Panc1 (cell line): ENCODE measurements at regions not wholly inside any gene's neighbourhood (a gene's known extent, or its start where the extent isn't known, plus 50 kb on each side); places are given as distances from the start of the nearest gene placed in this dataset.

ENCODE experiments used
- ATAC-seq: fragments of 200-7000 bp; cut with Tn5 transposase; 2 replicates; pipeline ENCODE4 v1.9.1; 2020; ENCODE audit warnings: mild to moderate bottlenecking, moderate library complexity
- BruUV-seq: library from RNA; stranded (reverse); fragments of 400-500 nt; replicated peaks from 2 replicates; lab custom pipeline; 2021; lab: Mats Ljungman, UMichigan
- CTCF ChIA-PET: fragments of 300-600 bp; sonication (Branson Sonifier 250); formaldehyde crosslinking; loops from one replicate; lab custom pipeline; 2022; ENCODE audit warnings: antibody characterized with exemption; lab: Charles Lee
- POLR2A ChIA-PET: fragments of 300-600 bp; sonication (Branson Sonifier 250); formaldehyde crosslinking; loops from one replicate; lab custom pipeline; 2022; ENCODE audit warnings: antibody characterized with exemption; lab: Charles Lee
- DNase-seq: peaks from one replicate; pipeline ENCODE4 v3.0.0-alpha.2; 2010; ENCODE audit warnings: low read depth, low spot score
- H3K27ac ChIP-seq: 2 replicates; pipeline ENCODE4 v1.5.1; 2011; ENCODE audit warnings: mild to moderate bottlenecking, low read length, inconsistent platforms
- H3K27me3 ChIP-seq: fragments of 200-500 bp; sonication (Bioruptor generic); 2 replicates; pipeline ENCODE4 v1.6.0; 2014; ENCODE audit warnings: low read length, inconsistent platforms; ENCODE audit not compliant: control insufficient read depth, insufficient read depth
- H3K36me3 ChIP-seq: fragments of 200-500 bp; sonication (Bioruptor generic); 2 replicates; pipeline ENCODE4 v1.5.1; 2014; ENCODE audit warnings: inconsistent platforms, mild to moderate bottlenecking, low read length, moderate library complexity; ENCODE audit not compliant: control insufficient read depth, insufficient read depth
- H3K4me1 ChIP-seq: 2 replicates; pipeline ENCODE4 v1.5.1; 2011; ENCODE audit warnings: inconsistent platforms, mild to moderate bottlenecking, low read length, moderate library complexity; ENCODE audit not compliant: control insufficient read depth, insufficient read depth
- H3K4me3 ChIP-seq, 2 experiments: 2 replicates each; pipeline ENCODE4 v1.5.1; 2011 to 2012; ENCODE audit warnings: low read depth in 2 of 2, low read length in 2 of 2, mild to moderate bottlenecking in 2 of 2, inconsistent platforms in 1 of 2, moderate library complexity in 1 of 2
- H3K9me3 ChIP-seq: fragments of 200-500 bp; sonication (Bioruptor generic); 2 replicates; pipeline ENCODE4 v1.5.1; 2014; ENCODE audit warnings: low read depth, mild to moderate bottlenecking, inconsistent platforms, low read length, moderate library complexity; ENCODE audit not compliant: control insufficient read depth, insufficient read depth
- POLR2AphosphoS5 ChIP-seq: IDR thresholded peaks from 2 replicates; pipeline ENCODE4 v1.6.1; 2012; ENCODE audit warnings: mild to moderate bottlenecking, low read depth, low read length, moderate library complexity
- SIN3A ChIP-seq: IDR thresholded peaks from 2 replicates; pipeline ENCODE4 v1.6.1; 2012; ENCODE audit warnings: low read depth, mild to moderate bottlenecking, low read length, moderate library complexity, borderline replicate concordance; ENCODE audit not compliant: insufficient read depth
- TCF7L2 ChIP-seq: IDR thresholded peaks from 2 replicates; pipeline ENCODE4 v1.6.1; 2011; ENCODE audit warnings: mild to moderate bottlenecking, low read depth, low read length, inconsistent platforms
- in situ Hi-C: cut with HindIII; loops from 2 replicates; pipeline ENCODE4 v1.10.0; 2016; ENCODE audit warnings: low sequenced_read_pairs, low pct_unique_long_range_greater_than_20kb
- intact Hi-C: fragments of 100-400 bp; cut with micrococcal nuclease; formaldehyde crosslinking; loops from one replicate; pipeline ENCODE4 v1.10.0; 2022; ENCODE audit not compliant: unreplicated experiment
- TF ChIP-seq, protein P1 (sequence below), 2 experiments: IDR thresholded peaks; 2 replicates each; pipeline ENCODE4 v1.6.1; 2011 to 2012; ENCODE audit warnings: low read depth in 2 of 2, control low read depth in 1 of 2, low read length in 1 of 2, mild to moderate bottlenecking in 1 of 2, moderate library complexity in 1 of 2; ENCODE audit not compliant: insufficient read depth in 1 of 2
- TF ChIP-seq, protein P2 (sequence below): fragments of 450-650 bp; IDR thresholded peaks from 2 replicates; pipeline ENCODE4 v1.5.1; 2017; ENCODE audit warnings: mild to moderate bottlenecking

DNA sequence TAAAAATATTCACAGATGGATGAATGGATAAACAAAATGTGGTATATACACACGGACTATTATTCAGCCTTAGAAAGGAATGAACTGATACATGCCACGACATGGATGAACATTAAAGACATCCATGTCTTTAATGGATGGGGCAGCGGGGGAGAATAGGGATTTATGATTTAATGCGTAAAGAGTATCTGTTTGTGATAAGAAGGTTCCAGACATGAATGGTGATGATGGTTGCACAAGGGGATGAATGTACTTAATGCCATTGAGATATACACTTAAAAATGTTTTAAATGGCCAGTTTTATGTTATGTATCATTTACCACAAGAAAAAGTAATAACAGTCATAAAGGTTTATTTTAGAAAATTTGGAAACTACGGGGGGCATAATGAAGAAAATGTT is 108.6 kb upstream of the WLS start:
- H3K4me1 ChIP-seq: no peaks in the 10 kb centered on the region
- in situ Hi-C loops (no loop called here), intact Hi-C loops (loop anchor here (10.0 kb wide), 1 partner anchor 104 kb away; the partner anchor contains the start of gene RPE65)
- no peak overlapping the region for H3K4me3 ChIP-seq
- H3K27me3 ChIP-seq: no peaks in the 10 kb centered on the region
- no peaks in the 10 kb centered on the region for H3K36me3 ChIP-seq
- no TSS peak for BruUV-seq
- no peak overlapping the region for H3K27ac ChIP-seq
- POLR2A ChIA-PET: no interaction called here
- TF ChIP-seq POLR2AphosphoS5: no peak
- DNase-seq (no peak), ATAC-seq (no peak)
- no peaks in the 10 kb centered on the region for H3K9me3 ChIP-seq
- CTCF ChIA-PET: no interaction called here

DNA sequence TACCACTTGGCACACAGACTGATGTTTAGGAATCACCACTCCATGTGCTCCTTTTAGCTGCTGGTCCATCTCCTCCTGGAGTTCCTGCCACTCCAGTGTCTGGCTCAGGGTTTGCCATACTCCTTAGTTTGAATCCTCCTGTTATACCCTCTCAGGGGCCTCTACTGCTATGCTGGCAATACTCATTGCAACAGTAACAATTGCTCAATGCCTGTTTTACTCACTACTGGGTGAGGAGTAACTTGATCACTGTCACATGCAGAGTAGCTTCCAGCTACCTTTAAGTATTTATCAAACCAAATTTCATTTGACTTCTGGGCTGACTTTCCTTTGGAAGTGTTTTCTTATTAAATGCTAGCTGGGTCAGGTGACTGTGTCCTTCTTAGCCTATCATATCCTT is 107.2 kb upstream of the WLS start:
- Histone ChIP-seq H3K27me3 (no peaks in the 10 kb centered on the region), H3K27ac (no peak overlapping the region), H3K4me3 (no peak overlapping the region), H3K36me3 (no peaks in the 10 kb centered on the region), H3K4me1 (no peaks in the 10 kb centered on the region), H3K9me3 (no peaks in the 10 kb centered on the region)
- ChIA-PET CTCF (no interaction called here), POLR2A (no interaction called here)
- no TSS peak for BruUV-seq
- in situ Hi-C loops: no loop called here
- TF ChIP-seq, protein P1, sequence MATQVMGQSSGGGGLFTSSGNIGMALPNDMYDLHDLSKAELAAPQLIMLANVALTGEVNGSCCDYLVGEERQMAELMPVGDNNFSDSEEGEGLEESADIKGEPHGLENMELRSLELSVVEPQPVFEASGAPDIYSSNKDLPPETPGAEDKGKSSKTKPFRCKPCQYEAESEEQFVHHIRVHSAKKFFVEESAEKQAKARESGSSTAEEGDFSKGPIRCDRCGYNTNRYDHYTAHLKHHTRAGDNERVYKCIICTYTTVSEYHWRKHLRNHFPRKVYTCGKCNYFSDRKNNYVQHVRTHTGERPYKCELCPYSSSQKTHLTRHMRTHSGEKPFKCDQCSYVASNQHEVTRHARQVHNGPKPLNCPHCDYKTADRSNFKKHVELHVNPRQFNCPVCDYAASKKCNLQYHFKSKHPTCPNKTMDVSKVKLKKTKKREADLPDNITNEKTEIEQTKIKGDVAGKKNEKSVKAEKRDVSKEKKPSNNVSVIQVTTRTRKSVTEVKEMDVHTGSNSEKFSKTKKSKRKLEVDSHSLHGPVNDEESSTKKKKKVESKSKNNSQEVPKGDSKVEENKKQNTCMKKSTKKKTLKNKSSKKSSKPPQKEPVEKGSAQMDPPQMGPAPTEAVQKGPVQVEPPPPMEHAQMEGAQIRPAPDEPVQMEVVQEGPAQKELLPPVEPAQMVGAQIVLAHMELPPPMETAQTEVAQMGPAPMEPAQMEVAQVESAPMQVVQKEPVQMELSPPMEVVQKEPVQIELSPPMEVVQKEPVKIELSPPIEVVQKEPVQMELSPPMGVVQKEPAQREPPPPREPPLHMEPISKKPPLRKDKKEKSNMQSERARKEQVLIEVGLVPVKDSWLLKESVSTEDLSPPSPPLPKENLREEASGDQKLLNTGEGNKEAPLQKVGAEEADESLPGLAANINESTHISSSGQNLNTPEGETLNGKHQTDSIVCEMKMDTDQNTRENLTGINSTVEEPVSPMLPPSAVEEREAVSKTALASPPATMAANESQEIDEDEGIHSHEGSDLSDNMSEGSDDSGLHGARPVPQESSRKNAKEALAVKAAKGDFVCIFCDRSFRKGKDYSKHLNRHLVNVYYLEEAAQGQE (IDR thresholded peaks at IDR 0.05; ENCODE audit: insufficient read depth in 1 of 2, low read depth in 2 of 2, low read length in 1 of 2): no peak
- TF ChIP-seq SIN3A (no peak), POLR2AphosphoS5 (no peak), TCF7L2 (no peak)
- TF ChIP-seq, protein P2, sequence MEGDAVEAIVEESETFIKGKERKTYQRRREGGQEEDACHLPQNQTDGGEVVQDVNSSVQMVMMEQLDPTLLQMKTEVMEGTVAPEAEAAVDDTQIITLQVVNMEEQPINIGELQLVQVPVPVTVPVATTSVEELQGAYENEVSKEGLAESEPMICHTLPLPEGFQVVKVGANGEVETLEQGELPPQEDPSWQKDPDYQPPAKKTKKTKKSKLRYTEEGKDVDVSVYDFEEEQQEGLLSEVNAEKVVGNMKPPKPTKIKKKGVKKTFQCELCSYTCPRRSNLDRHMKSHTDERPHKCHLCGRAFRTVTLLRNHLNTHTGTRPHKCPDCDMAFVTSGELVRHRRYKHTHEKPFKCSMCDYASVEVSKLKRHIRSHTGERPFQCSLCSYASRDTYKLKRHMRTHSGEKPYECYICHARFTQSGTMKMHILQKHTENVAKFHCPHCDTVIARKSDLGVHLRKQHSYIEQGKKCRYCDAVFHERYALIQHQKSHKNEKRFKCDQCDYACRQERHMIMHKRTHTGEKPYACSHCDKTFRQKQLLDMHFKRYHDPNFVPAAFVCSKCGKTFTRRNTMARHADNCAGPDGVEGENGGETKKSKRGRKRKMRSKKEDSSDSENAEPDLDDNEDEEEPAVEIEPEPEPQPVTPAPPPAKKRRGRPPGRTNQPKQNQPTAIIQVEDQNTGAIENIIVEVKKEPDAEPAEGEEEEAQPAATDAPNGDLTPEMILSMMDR: no peak
- no peak; the same call in 1 of the 2 replicates for ATAC-seq
- DNase-seq: no peak
- intact Hi-C loops: no loop called here

DNA sequence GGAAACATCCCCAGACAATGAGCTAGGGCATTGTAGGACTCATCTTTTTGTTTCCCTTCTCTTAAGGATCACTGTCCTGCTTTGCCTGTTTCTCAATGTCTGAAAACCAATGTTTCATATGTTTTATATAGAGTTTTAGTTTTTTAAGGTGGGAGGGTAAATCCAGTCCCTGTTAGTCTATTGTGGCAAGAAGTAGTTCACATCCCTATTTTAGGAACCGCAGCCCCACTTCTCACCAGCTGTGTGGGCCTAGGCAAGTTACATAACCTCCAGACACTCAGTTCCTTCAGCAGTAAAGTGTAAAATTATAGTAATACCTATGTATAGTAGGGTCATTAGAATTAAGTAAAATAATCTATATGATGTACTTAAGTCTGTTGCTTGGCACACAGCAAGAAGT is 105.8 kb upstream of the WLS start:
- in situ Hi-C loops (no loop called here), intact Hi-C loops (no loop called here)
- ATAC-seq (no peak), DNase-seq (no peak)
- ChIA-PET POLR2A (interaction anchor here (0.7 kb wide), 1 partner anchor 132 kb away, joined by 8 read pairs; no protein-coding TSS in a partner anchor), CTCF (no interaction called here)
- BruUV-seq: no TSS peak
- H3K4me1 ChIP-seq: no peaks in the 10 kb centered on the region
- no peaks in the 10 kb centered on the region for H3K36me3 ChIP-seq
- TF ChIP-seq, protein P2: no peak
- TF ChIP-seq, protein P1 (IDR thresholded peaks at IDR 0.05; ENCODE audit: insufficient read depth in 1 of 2, low read depth in 2 of 2, low read length in 1 of 2): no peak
- TF ChIP-seq POLR2AphosphoS5 (no peak), TCF7L2 (no peak), SIN3A (no peak)
- no peak overlapping the region for H3K4me3 ChIP-seq
- H3K27ac ChIP-seq: no peak overlapping the region
- H3K9me3 ChIP-seq: no peaks in the 10 kb centered on the region
- H3K27me3 ChIP-seq: no peaks in the 10 kb centered on the region
